Colonic mucosa (tissue), 4 donors: ENCODE measurements at regions not wholly inside any gene's neighbourhood (a gene's known extent, or its start where the extent isn't known, plus 50 kb on each side); places are given as distances from the start of the nearest gene placed in this dataset.

Source experiments
- DNase-seq: peaks from one replicate; pipeline ENCODE4 v3.0.0-alpha.2; 2020
- H3K27ac ChIP-seq: fragments of 200-600 bp; one replicate; pipeline ENCODE4 v1.8.0; 2021
- H3K27me3 ChIP-seq: fragments of 200-600 bp; one replicate; pipeline ENCODE4 v1.8.0; 2021
- H3K36me3 ChIP-seq: fragments of 200-600 bp; one replicate; pipeline ENCODE4 v1.8.0; 2021
- H3K4me1 ChIP-seq: fragments of 200-600 bp; one replicate; pipeline ENCODE4 v1.8.0; 2021; ENCODE audit warnings: mild to moderate bottlenecking
- H3K4me3 ChIP-seq: fragments of 200-600 bp; one replicate; pipeline ENCODE4 v1.8.0; 2021
- H3K9ac ChIP-seq, 2 donors: one replicate each; pipeline ENCODE4 v1.7.0; 2013; ENCODE audit warnings: control low read depth in 2 of 2, low read depth in 2 of 2, low read length in 2 of 2
- H3K9me3 ChIP-seq: fragments of 200-600 bp; one replicate; pipeline ENCODE4 v1.8.0; 2021
- CTCF ChIP-seq: fragments of 200-600 bp; IDR thresholded peaks from one replicate; pipeline ENCODE4 v1.8.0; 2022; ENCODE audit warnings: antibody characterized with exemption, mild to moderate bottlenecking
- intact Hi-C: fragments of 100-400 bp; cut with DNase I; formaldehyde crosslinking; loops from one replicate; pipeline ENCODE4 v1.14.1; 2022
- donor health status: healthy.
- donor health status: DM: no; HTN: no; CAD: no.
- donor health status: DM: no; HTN: no; CAD: no.

GRCh38 chr5:42057254-42057690, 132.2 kb downstream of the FBXO4 start:
- Histone ChIP-seq H3K9ac (no peak overlapping the region), H3K4me3 (no peak overlapping the region), H3K4me1 (no peaks in the 10 kb centered on the region), H3K27ac (no peak overlapping the region), H3K27me3 (no peaks in the 10 kb centered on the region), H3K36me3 (no peaks in the 10 kb centered on the region), H3K9me3 (no peaks in the 10 kb centered on the region)
- DNase-seq, result peak; percentile 24
- intact Hi-C loops, result loop anchor here (2.0 kb wide), 1 partner anchor 200 kb away; no protein-coding TSS in a partner anchor
- peak; percentile 73 for TF ChIP-seq CTCF

- H3K4me3 ChIP-seq, result no peak overlapping the region
- H3K27ac ChIP-seq, result no peak overlapping the region
- H3K4me1 ChIP-seq, result no peaks in the 10 kb centered on the region
- no peak for DNase-seq
- H3K27me3 ChIP-seq, result no peaks in the 10 kb centered on the region
- no peaks in the 10 kb centered on the region for H3K9me3 ChIP-seq
- H3K9ac ChIP-seq, result no peak overlapping the region
- no peaks in the 10 kb centered on the region for H3K36me3 ChIP-seq
- intact Hi-C loops, result no loop called here
- no peak for TF ChIP-seq CTCF
Measured at GRCh38 chr5:42059291-42059690, 134.2 kb downstream of the FBXO4 start.

GRCh38 chr5:42059778-42060464, 134.8 kb downstream of the FBXO4 start:
- no peak for TF ChIP-seq CTCF
- Histone ChIP-seq H3K36me3 (no peaks in the 10 kb centered on the region), H3K27me3 (no peaks in the 10 kb centered on the region), H3K9me3 (no peaks in the 10 kb centered on the region), H3K27ac (no peak overlapping the region), H3K9ac (no peak overlapping the region), H3K4me1 (no peaks in the 10 kb centered on the region), H3K4me3 (no peak overlapping the region)
- intact Hi-C loops, result no loop called here
- DNase-seq, result no peak

- no peak for TF ChIP-seq CTCF
- no peak overlapping the region for H3K27ac ChIP-seq
- no peak overlapping the region for H3K9ac ChIP-seq
- no peak for DNase-seq
- no peaks in the 10 kb centered on the region for H3K4me1 ChIP-seq
- H3K4me3 ChIP-seq, result no peak overlapping the region
- no peaks in the 10 kb centered on the region for H3K36me3 ChIP-seq
- H3K27me3 ChIP-seq, result no peaks in the 10 kb centered on the region
- no peaks in the 10 kb centered on the region for H3K9me3 ChIP-seq
- intact Hi-C loops, result no loop called here
Measured at GRCh38 chr5:42061121-42061520, 136.0 kb downstream of the FBXO4 start.

GRCh38 chr5:42064821-42065220, 139.7 kb downstream of the FBXO4 start:
- Histone ChIP-seq H3K27ac (no peak overlapping the region), H3K9me3 (no peaks in the 10 kb centered on the region), H3K36me3 (no peaks in the 10 kb centered on the region), H3K9ac (no peak overlapping the region), H3K27me3 (peaks cover 3% of the 10 kb centered on the region), H3K4me1 (no peaks in the 10 kb centered on the region), H3K4me3 (no peak overlapping the region)
- intact Hi-C loops, result no loop called here
- no peak for TF ChIP-seq CTCF
- no peak for DNase-seq
